ENCODE measurements at regions not wholly inside any gene's neighbourhood (a gene's known extent, or its start where the extent isn't known, plus 50 kb on each side); places are given as distances from the start of the nearest gene placed in this dataset.

- no peak for TF ChIP-seq CTCF (IDR thresholded peaks at IDR 0.05; ENCODE audit: poor library complexity, severe bottlenecking)
- no peak for TF ChIP-seq EP300 (conservative IDR thresholded peaks at IDR 0.05; ENCODE audit: poor library complexity, severe bottlenecking)
- TF ChIP-seq POLR2AphosphoS5 (IDR thresholded peaks at IDR 0.05): no peak
- TF ChIP-seq TAF1 (IDR thresholded peaks at IDR 0.05; ENCODE audit: low read depth): no peak
- no peak for TF ChIP-seq EZH2 (IDR thresholded peaks at IDR 0.05; ENCODE audit: borderline replicate concordance, insufficient read depth, low read length, poor library complexity, severe bottlenecking)
Observed at GRCh38 chr1:29629814-29630516, 393.6 kb downstream of the PTPRU start.

Data from neural cell (in vitro differentiated cells).